IMR-90 (cell line): ENCODE measurements at regions not wholly inside any gene's neighbourhood (a gene's known extent, or its start where the extent isn't known, plus 50 kb on each side); places are given as distances from the start of the nearest gene placed in this dataset.

Source experiments
- ATAC-seq: fragments of 200-7000 bp; cut with Tn5 transposase; 2 replicates; pipeline ENCODE4 v1.9.1; 2020; ENCODE audit warnings: low read depth, mild to moderate bottlenecking, moderate library complexity
- BruUV-seq: library from RNA; stranded (reverse); fragments of 400-500 nt; replicated peaks from 2 replicates; lab custom pipeline; 2021; lab: Mats Ljungman, UMichigan
- CTCF ChIA-PET: fragments of 300-600 bp; formaldehyde crosslinking; extraction: SDS; loops from one replicate; lab custom pipeline; 2021; ENCODE audit warnings: antibody characterized with exemption; lab: Yijun Ruan, JAX
- POLR2A ChIA-PET: fragments of 300-600 bp; sonication (Branson Sonifier 250); formaldehyde crosslinking; loops from one replicate; lab custom pipeline; 2022; ENCODE audit warnings: antibody characterized with exemption; ENCODE audit not compliant: unreplicated experiment; lab: Charles Lee
- DNase-seq: peaks from one replicate; pipeline ENCODE4 v3.0.0; 2013
- H2AFZ ChIP-seq: replicated peaks from 2 replicates; pipeline ENCODE3; 2013; ENCODE audit warnings: low read length, mild to moderate bottlenecking; ENCODE audit not compliant: poor library complexity
- H2AK5ac ChIP-seq: 2 replicates; pipeline ENCODE4 v1.6.1; 2013; ENCODE audit warnings: low read depth, low read length, inconsistent platforms
- H2AK9ac ChIP-seq: replicated peaks from 2 replicates; pipeline ENCODE3; 2013; ENCODE audit warnings: mild to moderate bottlenecking, low read depth, low read length, moderate library complexity; ENCODE audit not compliant: poor library complexity
- H2BK120ac ChIP-seq: 2 replicates; pipeline ENCODE4 v1.6.1; 2013; ENCODE audit warnings: low read depth, low read length, inconsistent platforms
- H2BK15ac ChIP-seq: 3 replicates; pipeline ENCODE4 v1.6.1; 2013; ENCODE audit warnings: low read depth, low read length, inconsistent platforms
- H2BK20ac ChIP-seq: 2 replicates; pipeline ENCODE4 v1.6.1; 2013; ENCODE audit warnings: low read depth, mild to moderate bottlenecking, inconsistent platforms, low read length, moderate library complexity
- H2BK5ac ChIP-seq: 2 replicates; pipeline ENCODE4 v1.6.1; 2013; ENCODE audit warnings: mild to moderate bottlenecking, low read depth, low read length, inconsistent platforms; ENCODE audit not compliant: poor library complexity, severe bottlenecking
- H3K14ac ChIP-seq: replicated peaks from 2 replicates; pipeline ENCODE4 v1.6.1; 2013; ENCODE audit warnings: low read depth, low read length, inconsistent platforms
- H3K18ac ChIP-seq: 2 replicates; pipeline ENCODE4 v1.6.1; 2013; ENCODE audit warnings: low read depth, low read length, control low read depth
- H3K23ac ChIP-seq: 2 replicates; pipeline ENCODE4 v1.6.1; 2013; ENCODE audit warnings: low read depth, low read length, inconsistent platforms
- H3K27ac ChIP-seq: 2 replicates; pipeline ENCODE4 v1.5.1; 2013; ENCODE audit warnings: mild to moderate bottlenecking, control low read depth, low read length; ENCODE audit not compliant: insufficient read depth
- H3K27me3 ChIP-seq: 2 replicates; pipeline ENCODE4 v1.6.1; 2013; ENCODE audit warnings: low read length; ENCODE audit not compliant: control insufficient read depth, insufficient read depth
- H3K36me3 ChIP-seq: 2 replicates; pipeline ENCODE4 v1.6.1; 2013; ENCODE audit warnings: low read length, mixed read lengths; ENCODE audit not compliant: control insufficient read depth, insufficient read depth
- H3K4ac ChIP-seq: 2 replicates; pipeline ENCODE4 v1.6.1; 2013; ENCODE audit warnings: low read depth, low read length, inconsistent platforms
- H3K4me1 ChIP-seq: 2 replicates; pipeline ENCODE4 v1.6.1; 2013; ENCODE audit warnings: low read length, mixed read lengths; ENCODE audit not compliant: control insufficient read depth, insufficient read depth
- H3K4me2 ChIP-seq: 2 replicates; pipeline ENCODE4 v1.6.1; 2013; ENCODE audit warnings: low read depth, mild to moderate bottlenecking, control low read depth, low read length, moderate library complexity
- H3K4me3 ChIP-seq: 2 replicates; pipeline ENCODE4 v1.5.1; 2013; ENCODE audit warnings: low read depth, mild to moderate bottlenecking, control low read depth, low read length, moderate library complexity; ENCODE audit not compliant: insufficient read depth
- H3K56ac ChIP-seq: 2 replicates; pipeline ENCODE4 v1.6.1; 2013; ENCODE audit warnings: low read length, inconsistent platforms; ENCODE audit not compliant: insufficient read depth; ENCODE audit errors: extremely low read depth
- H3K79me1 ChIP-seq, 2 experiments: 2 replicates each; pipeline ENCODE4 v1.6.1; 2013; ENCODE audit warnings: low read length in 2 of 2, inconsistent platforms in 1 of 2, low read depth in 1 of 2
- H3K9ac ChIP-seq: 2 replicates; pipeline ENCODE4 v1.6.1; 2013; ENCODE audit warnings: low read depth, low read length, control low read depth
- H3K9me1 ChIP-seq: 2 replicates; pipeline ENCODE4 v1.6.1; 2013; ENCODE audit warnings: low read length, inconsistent platforms; ENCODE audit not compliant: insufficient read depth
- H3K9me3 ChIP-seq: 2 replicates; pipeline ENCODE4 v1.6.1; 2013; ENCODE audit warnings: low read length; ENCODE audit not compliant: control insufficient read depth, insufficient read depth
- H4K20me1 ChIP-seq: 2 replicates; pipeline ENCODE4 v1.6.1; 2013; ENCODE audit warnings: low read length, inconsistent platforms; ENCODE audit not compliant: insufficient read depth
- H4K5ac ChIP-seq: 2 replicates; pipeline ENCODE4 v1.6.1; 2013; ENCODE audit warnings: mild to moderate bottlenecking, low read depth, low read length, control low read depth
- H4K8ac ChIP-seq, 2 experiments: 2 replicates each; pipeline ENCODE4 v1.6.1; 2013; ENCODE audit warnings: low read depth in 2 of 2, low read length in 2 of 2, control low read depth in 1 of 2, inconsistent platforms in 1 of 2
- H4K91ac ChIP-seq: 2 replicates; pipeline ENCODE4 v1.6.1; 2013; ENCODE audit warnings: low read depth, low read length, inconsistent platforms; ENCODE audit not compliant: insufficient read depth
- ELK1 ChIP-seq: fragments of 150-350 bp; IDR thresholded peaks from 2 replicates; pipeline ENCODE4 v1.6.1; 2016; ENCODE audit warnings: low read depth, mild to moderate bottlenecking, low read length, moderate library complexity, borderline replicate concordance
- FOS ChIP-seq: fragments of 150-350 bp; IDR thresholded peaks from 2 replicates; pipeline ENCODE4 v1.6.1; 2016; ENCODE audit warnings: low read depth, low read length
- MAFK ChIP-seq: IDR thresholded peaks from 2 replicates; pipeline ENCODE4 v1.6.1; 2012; ENCODE audit warnings: low read depth, low read length, improper control_type of control experiment
- MXI1 ChIP-seq: IDR thresholded peaks from 2 replicates; pipeline ENCODE4 v1.6.1; 2012; ENCODE audit warnings: low read depth, mild to moderate bottlenecking, low read length, moderate library complexity, borderline replicate concordance
- NFE2L2 ChIP-seq: fragments of 150-350 bp; IDR thresholded peaks from 2 replicates; pipeline ENCODE4 v1.6.1; 2016; ENCODE audit warnings: low read depth, mild to moderate bottlenecking, low read length
- RAD21 ChIP-seq: IDR thresholded peaks from 2 replicates; pipeline ENCODE4 v1.6.1; 2012; ENCODE audit warnings: low read length, improper control_type of control experiment
- RCOR1 ChIP-seq: IDR thresholded peaks from 2 replicates; pipeline ENCODE4 v1.6.1; 2012; ENCODE audit warnings: mild to moderate bottlenecking, low read length, improper control_type of control experiment; ENCODE audit not compliant: insufficient replicate concordance
- dilution Hi-C: fragments of 300-500 bp; cut with HindIII; formaldehyde crosslinking; loops from one replicate; pipeline ENCODE4 v1.14.3; 2018; ENCODE audit warnings: low sequenced_read_pairs; ENCODE audit not compliant: unreplicated experiment
- in situ Hi-C: fragments of 300-500 bp; cut with MboI; formaldehyde crosslinking; loops from 3 replicates; pipeline ENCODE4 v1.14.3; 2019; ENCODE audit warnings: low sequenced_read_pairs, inconsistent platforms, mixed read lengths
- intact Hi-C: fragments of 100-400 bp; cut with micrococcal nuclease; formaldehyde crosslinking; loops from 2 replicates; pipeline ENCODE4 v1.10.0; 2022
- TF ChIP-seq, protein P1 (sequence below): conservative IDR thresholded peaks from 2 replicates; pipeline ENCODE4 v1.5.1; 2012; ENCODE audit warnings: mild to moderate bottlenecking, low read depth, low read length, improper control_type of control experiment

DNA sequence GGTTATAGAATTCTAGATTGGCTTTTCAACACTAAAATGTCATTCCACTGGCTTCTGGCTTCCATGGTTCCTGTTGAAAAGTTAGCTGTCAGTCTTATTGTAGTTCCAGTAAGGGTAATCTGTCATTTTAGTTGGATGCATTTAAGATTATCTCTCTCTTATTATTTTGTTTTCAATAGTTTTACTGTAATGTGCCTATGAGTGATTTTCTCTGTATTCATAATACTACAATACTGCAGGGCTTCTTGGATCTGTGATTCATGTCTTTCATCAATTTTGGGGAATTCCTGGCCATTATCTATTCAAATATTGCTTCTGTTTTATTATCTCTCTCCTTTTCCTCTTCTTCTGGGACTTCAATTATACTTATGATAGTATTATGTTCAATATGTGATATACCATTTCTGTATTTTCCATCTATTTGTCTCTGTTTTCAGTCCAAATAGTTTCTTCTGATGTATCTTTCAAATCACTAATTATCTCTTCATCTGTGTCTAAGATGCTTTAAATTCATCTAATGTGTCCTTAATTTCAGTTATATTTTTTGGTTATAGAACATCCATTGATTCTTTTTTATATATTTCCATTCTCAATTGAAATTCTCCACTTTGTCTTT, 101.5 kb downstream of the KCTD15 start:
- H4K5ac ChIP-seq, result no peak overlapping the region
- H2AFZ ChIP-seq, result no peak overlapping the region
- H3K14ac ChIP-seq, result no peak overlapping the region
- H3K27ac ChIP-seq, result no peak overlapping the region
- H3K56ac ChIP-seq, result no peak overlapping the region
- TF ChIP-seq MXI1 (no peak), ELK1 (no peak), FOS (no peak), RCOR1 (no peak), MAFK (no peak), NFE2L2 (no peak), RAD21 (no peak)
- TF ChIP-seq, protein P1, sequence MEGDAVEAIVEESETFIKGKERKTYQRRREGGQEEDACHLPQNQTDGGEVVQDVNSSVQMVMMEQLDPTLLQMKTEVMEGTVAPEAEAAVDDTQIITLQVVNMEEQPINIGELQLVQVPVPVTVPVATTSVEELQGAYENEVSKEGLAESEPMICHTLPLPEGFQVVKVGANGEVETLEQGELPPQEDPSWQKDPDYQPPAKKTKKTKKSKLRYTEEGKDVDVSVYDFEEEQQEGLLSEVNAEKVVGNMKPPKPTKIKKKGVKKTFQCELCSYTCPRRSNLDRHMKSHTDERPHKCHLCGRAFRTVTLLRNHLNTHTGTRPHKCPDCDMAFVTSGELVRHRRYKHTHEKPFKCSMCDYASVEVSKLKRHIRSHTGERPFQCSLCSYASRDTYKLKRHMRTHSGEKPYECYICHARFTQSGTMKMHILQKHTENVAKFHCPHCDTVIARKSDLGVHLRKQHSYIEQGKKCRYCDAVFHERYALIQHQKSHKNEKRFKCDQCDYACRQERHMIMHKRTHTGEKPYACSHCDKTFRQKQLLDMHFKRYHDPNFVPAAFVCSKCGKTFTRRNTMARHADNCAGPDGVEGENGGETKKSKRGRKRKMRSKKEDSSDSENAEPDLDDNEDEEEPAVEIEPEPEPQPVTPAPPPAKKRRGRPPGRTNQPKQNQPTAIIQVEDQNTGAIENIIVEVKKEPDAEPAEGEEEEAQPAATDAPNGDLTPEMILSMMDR, result no peak
- H3K79me1 ChIP-seq, result no peaks in the 10 kb centered on the region
- BruUV-seq, result no TSS peak
- no peak overlapping the region for H3K4me3 ChIP-seq
- no peak overlapping the region for H2AK5ac ChIP-seq
- H3K36me3 ChIP-seq, result no peaks in the 10 kb centered on the region
- no peak overlapping the region for H3K4me2 ChIP-seq
- no peak overlapping the region for H3K18ac ChIP-seq
- no peak overlapping the region for H3K4ac ChIP-seq
- no peak overlapping the region for H4K8ac ChIP-seq
- H3K9ac ChIP-seq, result no peak overlapping the region
- no peak overlapping the region for H2BK5ac ChIP-seq
- no peak overlapping the region for H2BK15ac ChIP-seq
- ChIA-PET CTCF (no interaction called here), POLR2A (no interaction called here)
- DNase-seq, result no peak
- no peak overlapping the region for H2AK9ac ChIP-seq
- ATAC-seq, result no peak
- no peaks in the 10 kb centered on the region for H3K4me1 ChIP-seq
- H4K20me1 ChIP-seq, result no peaks in the 10 kb centered on the region
- dilution Hi-C loops, result no loop called here
- H3K23ac ChIP-seq, result no peak overlapping the region
- no peaks in the 10 kb centered on the region for H3K9me1 ChIP-seq
- intact Hi-C loops, result no loop called here
- in situ Hi-C loops, result no loop called here
- H4K91ac ChIP-seq, result no peak overlapping the region
- H3K27me3 ChIP-seq, result no peaks in the 10 kb centered on the region
- H2BK20ac ChIP-seq, result no peak overlapping the region
- H3K9me3 ChIP-seq, result no peaks in the 10 kb centered on the region
- no peak overlapping the region for H2BK120ac ChIP-seq
